ENCODE measurements at regions not wholly inside any gene's neighbourhood (a gene's known extent, or its start where the extent isn't known, plus 50 kb on each side); places are given as distances from the start of the nearest gene placed in this dataset.

DNA sequence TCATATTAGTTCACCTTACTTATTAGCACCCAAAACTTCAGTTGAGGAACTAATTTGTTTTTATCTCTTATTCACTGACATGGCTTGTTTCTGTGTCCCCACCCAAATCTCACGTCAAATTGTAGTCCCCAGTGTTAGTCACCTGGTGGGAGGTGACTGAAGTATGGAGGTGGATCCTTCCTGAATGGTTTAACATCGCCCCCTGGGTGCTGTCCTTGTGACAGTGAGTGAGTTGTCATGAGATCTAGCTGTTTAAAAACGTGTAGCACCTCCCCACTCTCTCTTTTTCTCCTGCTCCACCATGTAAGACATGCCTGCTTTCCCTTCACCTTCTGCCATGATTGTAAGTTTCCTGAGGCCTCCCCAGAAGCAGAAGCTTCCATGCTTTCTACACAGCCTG is 75.0 kb upstream of the HECTD2 start:
- DNase-seq: no peak

DNA sequence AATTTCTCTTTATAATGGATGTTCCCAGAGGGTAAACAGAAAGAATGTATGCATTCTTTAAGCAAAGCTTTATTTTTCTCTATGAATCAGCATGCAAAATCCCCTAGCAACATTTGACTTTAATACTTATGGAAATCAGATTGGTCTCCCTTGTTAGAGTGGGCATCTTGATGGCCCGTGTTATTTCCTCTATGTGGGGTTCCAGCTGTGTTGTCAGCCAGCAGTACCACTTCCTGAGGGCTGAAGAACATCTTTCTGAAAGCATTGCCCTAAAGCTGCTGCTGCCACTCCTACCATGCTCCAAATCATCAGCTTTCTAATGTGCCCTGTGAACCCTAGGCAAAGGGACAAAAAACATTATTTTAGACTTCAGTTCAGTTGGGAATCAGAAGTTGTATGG is 70.4 kb upstream of the HECTD2 start:
- DNase-seq: no peak

DNA sequence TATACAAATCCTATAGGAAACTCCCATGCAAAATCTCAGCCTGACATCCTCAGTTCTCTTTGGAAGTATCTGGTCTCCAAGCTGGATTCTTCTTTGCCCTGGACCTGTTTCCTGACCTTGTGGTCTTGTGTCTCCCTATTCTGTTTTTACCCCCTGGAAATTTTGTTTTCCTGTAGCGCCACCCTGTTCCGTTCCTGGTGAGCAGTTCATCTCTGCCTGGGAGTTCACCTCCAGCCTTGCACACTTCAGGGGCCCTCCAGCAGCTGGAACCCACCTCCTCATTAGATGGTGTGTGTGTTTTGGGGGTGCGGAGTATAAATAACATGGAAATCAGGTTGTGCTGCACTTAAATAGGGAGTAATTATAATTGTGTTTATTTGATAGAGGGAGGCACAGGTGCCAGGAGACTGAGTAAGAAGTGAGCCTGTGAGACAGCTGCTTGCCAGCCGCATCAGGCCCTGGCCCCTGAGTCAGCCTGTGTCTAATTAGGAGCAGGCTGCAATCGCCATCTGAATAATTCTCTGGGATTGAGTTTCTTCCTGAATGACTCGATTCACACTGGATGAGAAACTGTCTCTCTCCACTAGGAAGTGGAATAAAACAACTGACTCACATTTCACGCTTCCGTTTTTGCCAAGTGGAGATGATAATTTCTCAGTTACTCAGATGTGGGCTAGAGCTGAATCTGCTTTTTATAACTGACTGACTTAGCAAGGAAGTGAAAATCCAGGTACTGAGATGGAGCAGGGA is 69.4 kb upstream of the HECTD2 start:
- DNase-seq: peak; percentile 95

DNA sequence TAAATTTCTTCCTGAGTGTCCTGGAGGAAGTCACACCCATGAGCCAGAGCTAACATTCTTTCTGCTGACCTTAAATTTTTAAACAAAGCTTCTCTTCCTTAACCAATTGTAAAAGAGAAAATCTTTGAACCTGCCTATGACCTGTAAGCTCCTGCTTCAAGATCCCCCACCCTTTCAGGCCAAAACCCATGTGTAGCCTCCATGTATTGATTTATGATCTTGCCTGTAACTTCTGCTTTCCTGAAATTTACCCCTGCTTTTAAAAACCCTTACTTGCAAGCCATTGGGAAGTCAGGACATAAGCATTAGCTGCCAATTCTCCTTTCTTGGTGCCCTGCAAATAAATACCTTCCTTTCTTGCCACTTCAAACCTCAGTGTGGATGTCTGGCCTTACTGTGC is 68.5 kb upstream of the HECTD2 start:
- no peak for DNase-seq

- no peak for DNase-seq
Measured at GRCh38 chr10:91343010-91343409, 67.1 kb upstream of the HECTD2 start.

GRCh38 chr10:91344117-91344856 is 65.9 kb upstream of the HECTD2 start:
- no peak for DNase-seq

DNA sequence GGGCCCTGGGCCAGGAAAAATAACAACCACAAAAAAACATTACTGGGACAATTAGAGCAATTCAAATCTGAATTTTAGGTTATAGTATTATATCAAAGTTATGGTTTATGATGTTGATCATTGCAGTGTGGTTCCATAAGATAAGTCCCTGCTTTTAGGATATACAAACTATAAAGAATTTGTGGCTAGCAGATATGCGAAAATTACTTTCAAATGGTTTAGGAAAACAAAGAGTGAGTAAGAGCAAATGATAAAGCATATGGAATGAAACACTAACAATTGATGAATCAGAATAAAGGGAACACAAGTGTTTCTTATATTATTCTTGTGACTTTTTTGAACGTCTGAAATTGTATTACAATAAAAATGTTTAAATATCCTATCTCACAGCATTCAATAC is 64.4 kb upstream of the HECTD2 start:
- peak; percentile 29 for DNase-seq

GRCh38 chr10:91347529-91347928 is 62.6 kb upstream of the HECTD2 start:
- no peak for DNase-seq

- DNase-seq: peak; percentile 95
Measured at GRCh38 chr10:91349381-91349780, 60.8 kb upstream of the HECTD2 start.

DNA sequence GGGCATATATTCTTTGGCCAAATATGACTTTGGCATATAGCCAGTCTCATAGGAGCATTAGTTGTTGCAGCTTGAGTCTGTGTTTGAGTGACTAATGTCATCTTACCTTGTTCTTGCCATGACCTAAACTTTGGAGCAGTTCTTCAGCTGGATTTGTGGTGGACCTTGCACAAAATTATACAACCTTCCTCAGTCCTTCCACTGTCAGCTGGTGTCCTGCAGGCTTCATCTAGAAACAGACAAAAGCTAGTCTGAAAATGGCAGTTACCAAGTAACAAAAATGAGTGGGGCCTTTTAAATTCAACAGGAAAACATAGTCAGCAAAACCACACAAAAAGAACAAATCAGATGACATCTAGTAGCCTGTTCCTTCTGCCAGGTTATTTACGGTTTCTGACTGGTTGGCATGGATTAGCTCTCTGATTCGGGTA is 59.5 kb upstream of the HECTD2 start:
- DNase-seq: no peak

GRCh38 chr10:91352760-91353159 is 57.4 kb upstream of the HECTD2 start:
- DNase-seq: no peak

DNA sequence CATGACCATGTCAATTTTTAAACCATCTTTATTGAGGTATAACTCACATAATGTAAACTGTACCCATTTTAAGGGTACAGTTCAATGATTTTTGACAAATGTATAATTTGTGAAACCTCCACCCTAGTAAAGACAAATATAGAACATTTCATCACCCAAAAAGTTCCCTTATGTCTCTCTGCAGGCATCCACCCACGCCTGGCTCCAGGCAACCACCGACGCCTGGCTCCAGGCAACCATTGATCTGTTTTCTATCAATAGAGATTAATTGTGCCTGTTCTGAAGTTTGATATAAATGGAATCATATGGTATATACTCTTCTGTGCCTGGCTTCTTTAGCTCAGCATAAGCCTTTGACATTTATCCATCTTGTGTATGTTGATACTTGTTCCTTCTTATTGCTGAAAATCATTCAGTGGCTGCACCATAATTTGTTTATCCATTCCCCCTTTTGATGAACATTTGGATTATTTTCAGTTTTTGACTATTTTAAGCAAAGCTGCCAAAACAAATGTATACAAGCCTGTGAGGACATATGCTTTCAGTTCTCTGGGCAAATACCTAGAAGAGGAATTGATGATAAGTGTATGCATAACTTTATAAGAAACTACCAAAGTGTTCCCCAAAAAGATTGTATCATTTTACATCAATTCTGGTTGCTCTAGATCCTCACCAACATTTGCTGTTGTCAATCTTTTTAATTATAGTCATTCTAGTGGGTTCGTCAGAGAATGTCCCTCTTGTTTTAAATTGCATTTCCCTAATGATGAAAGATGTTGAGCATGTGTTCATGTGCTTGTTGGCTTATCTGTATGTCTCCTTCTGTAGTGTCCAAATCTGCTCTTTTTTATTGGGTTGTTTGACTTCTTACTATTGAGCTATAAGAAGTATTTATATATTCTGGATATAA is 55.7 kb upstream of the HECTD2 start:
- DNase-seq: no peak

- no peak for DNase-seq
Measured at GRCh38 chr10:91355998-91356397, 54.1 kb upstream of the HECTD2 start.

GRCh38 chr10:91357497-91357896 is 52.6 kb upstream of the HECTD2 start:
- DNase-seq: no peak
